CD4-positive, alpha-beta T cell treated with Interleukin-4 for 1 hour (primary cell): ENCODE measurements at regions not wholly inside any gene's neighbourhood (a gene's known extent, or its start where the extent isn't known, plus 50 kb on each side); places are given as distances from the start of the nearest gene placed in this dataset.
A peak's percentile ranks its signal among the peaks of the same experiment; 100 is the strongest.

ENCODE experiments used
- DNase-seq, 2 donors: peaks; one replicate each; pipeline ENCODE4 v3.0.0-alpha.2; 2020 to 2022

DNA sequence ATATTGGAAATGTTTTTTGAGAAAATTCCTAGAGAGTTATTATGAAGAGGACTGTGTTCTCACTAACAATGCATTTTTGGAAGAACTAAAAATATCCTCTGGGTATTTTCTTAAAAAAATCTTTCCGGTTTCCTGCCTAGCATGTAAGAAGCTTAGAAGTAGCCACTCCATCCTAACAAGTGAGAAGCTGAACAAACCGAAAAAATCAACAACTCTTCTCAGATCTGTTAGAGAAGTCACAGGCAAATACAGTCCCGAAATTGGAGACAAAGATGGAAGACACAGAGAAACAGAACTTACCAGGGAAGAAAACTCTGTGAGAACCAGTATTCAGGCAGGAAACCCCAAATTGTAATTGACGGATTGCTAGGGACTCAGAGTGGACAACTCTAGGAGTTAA, 173.0 kb downstream of the KLF12 start:
- DNase-seq = no peak

- no peak for DNase-seq
These were observed 173.7 kb downstream of the KLF12 start for GRCh38 chr13:73960474-73960873.

DNA sequence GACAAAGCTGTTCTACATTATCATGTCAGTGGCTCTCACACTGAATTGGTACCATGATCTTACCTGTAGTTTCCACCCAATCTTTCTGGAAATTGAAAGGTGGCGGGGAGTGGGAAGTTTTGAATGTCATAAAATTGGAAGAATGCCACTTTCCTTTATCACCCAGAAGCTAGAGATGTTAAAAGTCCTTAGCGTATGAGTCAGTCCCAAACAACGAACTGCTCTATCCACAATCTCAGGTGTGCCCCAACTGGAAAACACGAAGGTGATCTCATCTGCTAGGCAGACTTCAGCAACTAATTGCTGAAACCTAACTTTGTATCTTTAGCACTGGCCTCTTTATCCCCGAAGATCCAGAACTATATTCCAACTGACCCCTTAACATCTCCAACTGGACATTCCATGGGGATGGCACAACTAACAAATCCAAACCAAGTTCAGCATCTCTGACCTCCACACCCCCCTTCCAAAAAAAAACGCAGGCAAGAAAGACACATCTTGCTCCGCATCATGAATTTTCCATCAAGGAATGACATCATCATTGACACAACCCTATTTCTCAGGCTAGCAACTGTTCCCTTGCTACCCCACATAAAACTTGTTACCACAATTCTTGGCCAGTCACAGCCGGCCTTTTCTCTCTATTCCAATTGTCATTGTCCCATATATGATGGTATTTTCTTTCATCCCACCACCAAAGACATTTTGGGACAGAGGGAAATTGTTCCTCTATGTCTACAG, 175.4 kb downstream of the KLF12 start:
- no peak for DNase-seq

DNA sequence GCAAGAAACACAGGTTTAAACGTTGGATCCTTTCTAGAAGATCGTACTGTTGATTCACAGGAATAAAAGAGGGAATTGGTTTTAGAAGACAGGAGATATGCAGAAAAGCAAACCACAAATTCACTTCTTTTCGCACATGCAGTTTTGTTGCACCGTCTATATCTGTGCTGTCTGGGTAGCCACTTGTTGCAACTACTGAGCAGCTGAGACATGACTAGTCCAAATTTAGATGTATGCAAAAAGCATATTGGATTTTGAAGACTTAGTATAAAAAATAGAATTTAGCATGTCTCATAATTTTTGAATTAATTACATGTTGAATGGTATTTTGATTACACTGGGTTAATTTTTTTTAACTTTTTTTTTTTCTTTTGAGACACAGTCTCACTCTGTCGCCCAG, 176.3 kb downstream of the KLF12 start:
- no peak for DNase-seq

GRCh38 chr13:73956795-73957408, 177.3 kb downstream of the KLF12 start:
- no peak for DNase-seq

DNA sequence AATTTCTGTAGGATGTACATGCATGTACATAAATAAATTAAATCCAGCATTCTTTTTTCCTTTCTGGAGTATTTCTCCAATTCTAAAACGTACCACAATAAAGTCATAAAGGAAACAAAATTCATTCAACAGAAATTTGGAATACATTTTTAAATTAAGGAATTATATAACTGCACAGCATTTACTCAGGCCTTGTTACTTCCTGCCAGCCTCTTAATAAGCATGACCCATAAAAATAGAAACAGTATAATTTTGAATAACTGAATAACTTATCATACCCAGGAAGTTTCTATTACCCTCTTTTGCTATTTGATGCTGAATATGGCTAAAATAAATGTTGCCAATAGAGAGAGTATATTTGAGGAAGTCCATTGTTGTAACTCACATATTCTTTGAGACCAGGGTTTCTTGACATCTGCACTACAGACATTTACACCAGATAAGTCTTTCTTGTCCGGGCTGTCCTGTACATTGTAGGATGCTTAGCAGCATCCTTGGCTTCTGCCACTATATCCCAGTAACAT, 178.2 kb downstream of the KLF12 start:
- DNase-seq = no peak

DNA sequence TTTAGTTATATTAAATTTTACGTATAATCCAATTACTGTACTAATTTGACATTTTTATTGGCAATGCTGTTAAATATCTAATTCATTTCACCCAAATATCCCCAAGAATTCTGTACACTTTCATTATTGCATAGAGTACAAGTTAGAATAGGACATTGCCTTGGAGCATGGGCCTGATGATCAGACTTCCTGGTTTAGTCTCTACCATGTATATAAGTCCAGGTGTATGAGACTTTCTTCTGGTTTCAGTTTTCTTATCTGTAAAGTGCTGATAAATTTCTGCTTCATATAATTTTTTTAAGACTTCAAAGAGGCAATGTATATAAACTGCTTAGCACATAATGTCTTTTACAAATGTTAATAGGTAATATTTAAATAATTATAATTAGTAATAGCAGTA, 179.4 kb downstream of the KLF12 start:
- no peak for DNase-seq

DNA sequence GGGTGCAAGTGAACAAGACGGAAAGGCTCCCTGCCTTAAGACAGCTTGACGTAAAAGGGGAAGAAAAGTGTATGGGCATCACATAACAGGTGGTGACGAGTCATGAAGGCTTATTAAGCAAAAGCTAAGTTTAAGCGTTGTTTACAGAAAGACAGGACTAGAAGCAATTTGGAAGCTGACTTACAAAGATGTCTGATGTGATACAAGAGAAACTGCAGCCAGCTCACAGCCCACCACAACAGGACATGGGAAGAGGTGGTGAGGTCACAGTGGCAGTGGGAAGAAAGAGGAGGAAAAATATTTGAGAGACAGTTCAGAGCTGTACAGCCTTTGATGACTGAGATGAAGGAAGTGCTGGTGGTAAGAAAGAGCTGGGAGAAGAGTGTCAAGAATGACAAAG, 181.6 kb downstream of the KLF12 start:
- no peak for DNase-seq

DNA sequence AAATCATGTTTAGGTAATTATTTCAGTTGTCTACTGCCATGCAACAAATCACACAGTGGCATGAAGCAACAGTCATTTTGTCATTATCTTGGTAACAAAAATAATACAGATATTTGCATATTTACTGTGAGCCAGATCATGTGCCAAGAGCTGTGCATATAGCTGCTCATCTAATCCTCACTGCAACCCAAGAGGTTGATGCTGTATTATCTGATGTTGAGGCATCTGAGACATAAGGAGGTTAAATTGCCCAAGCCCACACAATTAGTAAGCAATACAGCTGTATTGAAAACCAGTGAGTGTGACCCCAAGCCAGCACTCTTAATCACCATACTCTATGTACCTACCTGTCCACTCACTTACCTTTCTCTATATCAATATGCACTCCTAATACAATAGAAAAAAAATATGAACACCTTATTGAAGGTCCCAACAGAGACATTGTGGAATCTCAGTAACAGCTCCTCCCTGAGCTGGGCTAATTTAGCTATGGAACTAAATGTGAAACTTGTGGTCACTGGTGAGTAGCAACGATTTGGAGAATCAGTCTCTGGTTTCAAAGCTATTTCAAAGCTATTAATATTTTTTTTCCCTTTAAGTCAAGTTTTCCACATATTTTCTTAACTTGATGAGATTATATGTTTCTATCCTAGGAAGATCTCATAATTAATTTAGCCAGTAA, 185.2 kb downstream of the KLF12 start:
- DNase-seq = no peak

DNA sequence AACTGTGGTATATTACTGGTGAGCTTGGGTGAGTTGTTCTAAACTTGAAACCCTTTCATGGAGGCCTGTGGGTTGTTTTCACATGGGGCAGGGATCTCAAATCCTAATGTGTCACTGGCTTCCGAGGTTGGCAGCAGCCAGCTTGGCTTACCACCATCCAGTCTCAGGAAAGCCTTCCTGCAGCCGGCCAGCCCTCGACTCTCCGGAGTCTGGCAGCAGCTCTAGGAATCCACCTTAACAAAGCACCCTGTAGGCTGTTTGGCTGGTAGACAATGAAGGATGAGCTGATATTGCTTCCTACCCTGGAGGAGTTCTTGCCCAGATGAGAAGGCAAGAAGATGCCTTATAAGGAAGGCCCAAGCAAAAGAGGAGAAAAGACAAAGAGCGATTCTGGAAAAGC, 188.3 kb downstream of the KLF12 start:
- no peak for DNase-seq

DNA sequence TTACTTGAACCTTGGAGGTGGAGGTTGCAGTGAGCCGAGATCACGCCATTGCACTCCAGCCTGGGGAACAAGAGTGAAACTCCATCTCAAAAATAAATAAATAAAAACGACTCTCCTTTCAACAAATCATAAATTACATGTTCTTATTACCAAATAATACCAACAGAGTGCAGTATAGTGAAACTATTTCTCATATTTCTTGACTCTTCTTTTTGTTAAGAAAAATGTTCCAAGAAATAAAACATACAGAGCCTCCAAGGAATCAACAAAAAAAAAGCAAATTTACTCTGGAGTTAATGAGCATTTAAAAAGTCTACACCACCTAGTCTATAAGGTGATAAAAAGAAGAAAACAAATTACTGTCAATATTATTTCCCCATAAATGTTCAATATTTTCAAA, 188.8 kb downstream of the KLF12 start:
- DNase-seq = no peak

DNA sequence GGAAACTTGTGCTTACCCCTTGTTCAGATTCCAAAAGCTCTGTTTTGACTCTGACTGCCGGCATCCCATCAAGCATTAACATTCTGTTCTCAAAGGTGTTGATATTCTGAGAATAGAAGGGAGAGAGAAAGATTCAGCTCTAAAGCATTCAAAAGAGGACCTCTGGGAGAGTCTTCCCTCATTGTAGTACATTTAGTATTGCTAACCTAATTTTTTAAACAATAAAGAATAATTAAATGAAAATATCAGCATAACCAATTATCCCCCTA, 190.3 kb downstream of the KLF12 start:
- no peak for DNase-seq

- DNase-seq = peak in 1 of 2 donors; percentile 73
These were observed 190.9 kb downstream of the KLF12 start for GRCh38 chr13:73943137-73943964.

GRCh38 chr13:73941752-73942151, 192.5 kb downstream of the KLF12 start:
- no peak for DNase-seq

GRCh38 chr13:73940098-73940497, 194.1 kb downstream of the KLF12 start:
- DNase-seq = no peak

- DNase-seq = no peak
These were observed 194.6 kb downstream of the KLF12 start for GRCh38 chr13:73939603-73940002.

GRCh38 chr13:73939071-73939380, 195.2 kb downstream of the KLF12 start:
- no peak for DNase-seq

GRCh38 chr13:73938372-73939070, 195.7 kb downstream of the KLF12 start:
- DNase-seq = no peak

- no peak for DNase-seq
These were observed 196.8 kb downstream of the KLF12 start for GRCh38 chr13:73937441-73937840.

- no peak for DNase-seq
These were observed 198.2 kb downstream of the KLF12 start for GRCh38 chr13:73935991-73936390.

- DNase-seq = no peak
These were observed 199.4 kb downstream of the KLF12 start for GRCh38 chr13:73934771-73935170.

- DNase-seq = no peak
These were observed 200.0 kb downstream of the KLF12 start for GRCh38 chr13:73934215-73934641.

- no peak for DNase-seq
These were observed 200.4 kb downstream of the KLF12 start for GRCh38 chr13:73933795-73934194.
